Superior temporal gyrus (tissue), 1 donor: ENCODE measurements at regions not wholly inside any gene's neighbourhood (a gene's known extent, or its start where the extent isn't known, plus 50 kb on each side); places are given as distances from the start of the nearest gene placed in this dataset.

ENCODE experiments used
- DNase-seq: peaks from one replicate; pipeline ENCODE4 v3.0.0-alpha.2; 2016; ENCODE audit errors: extremely low spot score

DNA sequence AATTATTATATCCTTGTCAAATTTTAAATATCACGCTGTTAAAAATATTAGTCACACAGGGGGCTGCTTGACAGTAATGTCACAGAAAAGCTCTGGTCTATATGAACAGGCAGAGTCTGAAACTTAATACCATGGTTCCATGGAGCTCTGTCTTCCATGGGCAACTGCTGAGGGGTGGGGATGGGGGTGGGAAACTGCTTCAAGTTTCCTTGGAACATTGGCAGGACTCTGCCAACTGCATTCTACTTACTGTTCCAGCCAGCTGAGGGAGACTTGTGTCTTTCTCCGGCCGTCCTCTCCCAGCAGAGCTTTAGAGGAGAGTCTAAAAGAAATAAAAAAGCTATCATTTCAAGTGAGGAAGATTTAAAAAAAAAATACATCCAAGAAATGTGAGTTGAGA lies 348.7 kb downstream of the ZIC1 start:
- DNase-seq: no peak

DNA sequence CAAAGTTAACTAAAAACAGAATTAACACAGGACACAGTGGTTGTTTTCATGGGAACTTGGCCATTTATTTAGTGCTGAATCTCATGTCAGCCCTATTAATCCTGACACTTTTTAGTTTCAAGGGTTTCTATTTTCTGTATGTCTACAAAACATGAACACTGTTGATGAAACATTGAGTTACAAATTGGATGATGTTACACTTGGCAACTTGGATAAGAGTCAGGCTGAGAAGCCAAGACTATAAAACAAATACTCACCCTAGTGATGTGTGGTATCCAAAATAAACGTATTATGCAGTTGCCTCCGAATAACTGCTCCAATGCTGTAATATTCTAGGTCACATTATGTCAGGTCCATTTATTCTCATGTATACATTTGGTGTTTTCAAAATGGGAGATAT lies 349.6 kb downstream of the ZIC1 start:
- DNase-seq: no peak

DNA sequence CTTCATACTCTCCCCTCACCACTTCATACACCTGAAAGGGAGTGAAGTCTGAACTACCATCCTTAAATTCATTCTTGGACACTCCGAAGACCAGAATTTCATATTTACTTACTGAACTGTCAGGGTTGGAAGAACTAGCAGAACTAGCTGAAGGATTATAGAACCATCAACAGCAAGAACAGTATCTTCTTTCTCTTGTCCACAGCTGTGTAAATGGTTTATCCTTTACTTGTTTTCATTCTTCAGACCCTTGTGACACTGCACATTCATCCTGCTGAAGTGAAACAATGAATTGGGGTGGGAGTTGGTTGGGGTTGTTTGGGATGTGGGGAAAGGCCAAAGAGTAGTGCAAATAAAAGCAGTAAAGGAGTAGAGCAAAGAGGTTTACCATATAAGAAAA lies 350.9 kb downstream of the ZIC1 start:
- DNase-seq: no peak

DNA sequence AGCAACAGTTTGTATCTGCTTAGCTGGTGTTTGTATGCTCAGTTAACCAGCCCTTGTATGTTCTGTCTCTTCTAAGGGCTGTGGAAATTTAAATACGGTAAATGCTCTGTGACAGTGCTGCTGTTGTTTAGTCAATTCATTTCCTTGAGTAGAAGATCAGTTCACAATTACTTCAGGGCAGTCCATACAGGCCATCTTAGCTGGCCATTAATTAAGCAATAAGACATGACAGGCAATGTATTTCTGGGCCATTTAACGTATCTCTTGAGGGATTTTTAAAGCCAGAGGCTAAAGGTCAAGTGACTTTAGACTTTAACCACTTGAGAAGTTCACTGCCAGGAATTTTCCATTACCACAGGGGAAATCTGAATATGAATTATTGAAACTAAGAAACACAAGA lies 351.8 kb downstream of the ZIC1 start:
- no peak for DNase-seq

DNA sequence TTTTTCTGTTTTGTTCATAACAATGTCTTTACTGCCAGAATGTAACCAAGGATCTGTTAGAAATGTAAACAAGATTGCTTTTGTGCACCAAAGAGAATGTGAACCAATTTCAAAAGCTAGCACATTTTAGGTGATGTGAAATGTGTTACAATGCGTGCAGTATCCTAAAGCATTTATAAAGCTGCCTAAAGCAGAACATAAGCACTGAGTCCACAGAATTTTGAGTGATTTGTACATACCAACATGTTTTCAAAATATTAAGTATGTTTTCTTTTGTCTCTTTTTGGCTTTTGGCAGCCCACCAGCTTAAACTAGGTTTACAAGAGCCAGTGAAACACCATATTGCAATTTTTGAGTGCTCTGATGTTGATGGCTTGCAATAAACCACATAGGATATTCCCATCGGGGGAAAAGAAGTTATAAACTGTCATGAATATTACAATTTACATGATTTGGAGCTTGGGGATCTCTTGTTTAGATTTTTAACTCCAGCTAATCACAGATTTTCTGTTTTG lies 364.0 kb downstream of the ZIC1 start:
- DNase-seq: no peak

DNA sequence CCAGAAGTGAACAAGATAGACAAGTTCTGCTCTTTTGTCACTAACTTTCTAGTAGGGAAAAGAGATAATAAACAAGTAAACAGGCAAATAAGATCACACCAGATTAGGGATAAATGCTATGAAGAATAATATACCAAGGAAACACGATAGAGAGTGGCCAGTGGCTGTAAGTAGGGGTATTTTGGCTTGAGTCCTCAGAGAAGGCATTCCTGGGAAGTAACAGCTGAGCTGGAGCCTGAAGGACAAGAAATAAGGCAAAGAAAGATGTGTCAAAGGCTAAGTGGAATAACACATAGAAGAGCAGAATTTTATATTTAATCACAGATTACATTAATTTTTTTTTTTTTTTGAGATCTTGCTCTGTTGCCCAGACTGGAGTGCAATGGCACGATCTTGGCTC lies 366.2 kb downstream of the ZIC1 start:
- no peak for DNase-seq

DNA sequence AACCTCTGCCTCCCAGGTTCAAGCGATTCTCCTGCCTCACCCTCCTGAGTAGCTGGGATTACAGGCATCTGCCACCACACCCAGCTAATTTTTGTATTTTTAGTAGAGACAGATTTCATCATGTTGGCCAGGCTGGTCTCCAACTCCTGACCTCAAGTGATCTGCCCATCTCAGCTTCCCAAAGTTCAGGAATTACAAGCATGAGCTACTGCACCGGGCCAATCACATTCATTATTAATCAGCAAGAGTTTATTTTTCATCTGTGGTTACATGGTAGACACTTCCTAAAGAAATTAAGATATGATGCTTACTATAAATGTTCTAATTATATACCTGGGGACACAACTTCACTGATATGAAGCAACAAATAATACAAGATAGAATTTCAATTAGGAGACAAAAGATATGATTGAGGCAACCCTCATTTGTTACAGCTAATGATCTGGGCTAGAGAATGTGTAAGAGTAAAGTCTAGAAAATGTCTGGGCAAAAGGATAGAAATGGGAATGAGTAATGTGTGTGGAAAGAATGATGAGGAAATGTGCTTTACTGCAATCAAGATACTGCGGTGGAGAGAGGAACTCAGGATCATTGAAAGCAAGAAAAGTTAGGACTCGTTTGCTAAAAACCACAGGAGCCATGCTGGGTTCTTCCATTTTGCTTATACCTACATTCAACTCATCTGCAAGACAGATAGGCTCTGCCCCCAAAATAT lies 366.8 kb downstream of the ZIC1 start:
- DNase-seq: no peak

DNA sequence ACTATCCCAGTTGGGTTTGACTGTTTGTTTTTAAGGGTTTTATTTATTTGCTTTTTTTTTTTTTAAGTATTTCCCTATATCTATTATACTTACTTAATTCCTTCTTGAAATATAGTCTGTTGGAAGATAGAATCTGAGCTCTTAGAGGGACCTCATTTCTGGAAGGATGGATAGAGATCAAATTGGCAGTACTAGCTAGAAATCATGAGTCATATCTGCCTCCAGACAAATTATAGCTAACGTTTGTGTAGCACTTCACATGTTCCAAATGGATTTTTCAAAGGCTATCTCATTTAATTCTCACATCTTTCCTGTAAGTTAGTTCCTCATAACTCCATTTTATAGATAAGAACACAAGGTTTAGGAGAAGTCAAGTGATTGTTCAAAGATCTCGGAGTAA lies 384.7 kb downstream of the ZIC1 start:
- DNase-seq: no peak

DNA sequence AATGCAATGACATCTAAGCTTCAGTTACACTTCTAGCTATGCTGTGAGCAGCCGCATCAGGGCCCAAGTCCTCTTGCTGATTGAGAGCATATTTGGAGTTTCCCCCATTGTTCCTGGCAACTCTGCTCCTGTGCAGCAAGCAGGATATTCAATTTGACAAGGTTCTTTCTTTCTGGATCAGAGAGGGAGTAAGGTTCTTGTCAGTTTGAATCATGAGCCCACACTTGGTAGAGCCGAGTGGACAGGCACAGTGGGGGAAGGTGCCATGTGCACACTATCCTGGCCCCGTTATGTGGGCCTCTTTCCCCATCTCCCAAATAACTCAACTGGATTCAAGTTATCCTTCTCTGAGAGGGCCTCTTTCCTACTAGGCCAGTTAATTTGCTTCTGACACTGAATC lies 385.4 kb downstream of the ZIC1 start:
- DNase-seq: no peak

DNA sequence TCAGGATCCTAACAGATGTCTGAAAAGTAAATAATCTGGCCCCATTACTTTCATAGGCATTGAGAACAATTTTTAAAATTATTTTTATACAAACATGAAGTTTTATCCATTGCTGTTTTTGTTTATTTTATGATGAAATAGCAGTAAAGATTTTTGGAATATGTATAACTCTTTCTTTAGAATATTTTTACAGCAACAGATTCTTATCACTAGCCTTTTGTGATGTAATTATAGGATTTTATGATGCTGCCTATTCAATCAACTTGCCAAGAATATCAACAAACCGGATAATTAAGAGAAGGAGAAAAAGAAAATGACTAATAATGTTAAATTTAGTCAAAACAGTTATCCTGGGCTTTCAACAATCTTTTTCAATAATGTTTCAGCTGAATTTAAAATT lies 386.3 kb downstream of the ZIC1 start:
- DNase-seq: no peak

DNA sequence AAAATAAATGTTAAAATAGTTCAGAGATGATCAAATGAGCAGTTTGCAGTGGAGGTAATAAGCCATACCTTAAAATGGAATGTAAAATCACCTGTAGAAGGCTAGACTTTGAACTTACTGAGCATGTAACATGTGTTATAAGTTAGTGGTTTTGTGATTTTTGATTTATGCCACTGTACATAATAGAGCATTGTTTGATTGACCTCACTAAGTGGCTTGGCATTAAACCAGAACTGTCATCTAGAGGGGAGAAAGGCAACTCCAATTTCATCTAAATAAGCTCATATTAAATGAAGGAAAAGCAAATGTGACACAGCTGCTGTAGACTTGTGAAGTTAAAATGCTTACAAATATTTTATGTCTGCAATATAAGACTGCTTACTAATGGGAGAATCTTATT lies 387.9 kb downstream of the ZIC1 start:
- DNase-seq: no peak

DNA sequence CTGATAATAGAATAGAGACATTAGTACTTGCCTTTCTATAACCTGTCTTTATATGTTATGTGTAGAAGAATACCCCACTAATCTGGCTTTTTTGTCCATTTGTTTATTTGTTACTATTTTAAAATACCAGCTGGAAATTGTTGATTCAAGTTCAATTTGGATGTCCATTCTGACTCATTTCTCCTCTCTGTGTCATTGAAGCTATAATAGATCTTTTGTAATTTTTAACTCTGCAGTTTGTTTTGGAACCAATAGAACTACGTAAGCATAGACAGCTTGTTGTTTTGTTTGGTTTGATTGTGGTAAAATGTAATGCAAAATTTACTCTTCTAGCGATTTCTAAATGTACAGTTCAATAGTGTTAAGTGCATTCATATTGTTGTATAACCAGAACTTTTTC lies 390.4 kb downstream of the ZIC1 start:
- peak; percentile 37 for DNase-seq

DNA sequence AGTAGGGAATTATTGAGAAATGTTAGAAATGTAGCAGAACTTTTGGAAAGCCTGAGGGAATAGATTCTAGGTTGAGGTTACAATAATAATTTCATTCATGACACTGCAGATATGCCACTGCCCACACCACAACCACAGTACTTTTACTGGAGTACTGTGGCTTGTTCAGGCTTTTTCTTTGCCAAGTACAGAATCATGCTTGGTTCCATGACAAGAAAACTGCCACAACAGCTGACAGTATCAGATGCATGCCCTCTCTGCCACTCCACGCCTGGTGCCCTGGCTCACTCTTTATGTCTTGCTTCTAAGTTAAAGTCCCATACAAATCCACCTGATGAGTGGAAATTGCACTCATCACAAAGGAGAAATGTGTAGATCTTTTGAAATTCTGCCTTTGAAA lies 398.6 kb downstream of the ZIC1 start:
- DNase-seq: no peak

DNA sequence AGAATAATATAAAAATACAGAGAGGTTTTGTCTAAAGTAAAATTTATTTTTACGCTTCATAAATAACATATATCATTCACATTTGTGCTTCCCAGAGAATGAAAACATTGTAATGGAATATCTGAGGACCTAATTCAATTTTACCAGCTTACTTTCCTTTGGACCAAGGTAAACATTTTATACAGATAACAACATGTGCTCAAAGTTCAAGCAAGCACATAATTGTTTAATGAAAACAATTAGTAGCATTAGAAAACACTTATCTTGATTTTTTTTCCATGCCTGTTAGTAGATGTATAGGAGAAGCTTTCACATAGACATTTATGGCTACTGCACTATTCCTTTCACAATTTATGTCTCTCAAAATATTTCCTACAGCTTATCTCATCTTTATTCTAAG lies 400.0 kb downstream of the ZIC1 start:
- no peak for DNase-seq

DNA sequence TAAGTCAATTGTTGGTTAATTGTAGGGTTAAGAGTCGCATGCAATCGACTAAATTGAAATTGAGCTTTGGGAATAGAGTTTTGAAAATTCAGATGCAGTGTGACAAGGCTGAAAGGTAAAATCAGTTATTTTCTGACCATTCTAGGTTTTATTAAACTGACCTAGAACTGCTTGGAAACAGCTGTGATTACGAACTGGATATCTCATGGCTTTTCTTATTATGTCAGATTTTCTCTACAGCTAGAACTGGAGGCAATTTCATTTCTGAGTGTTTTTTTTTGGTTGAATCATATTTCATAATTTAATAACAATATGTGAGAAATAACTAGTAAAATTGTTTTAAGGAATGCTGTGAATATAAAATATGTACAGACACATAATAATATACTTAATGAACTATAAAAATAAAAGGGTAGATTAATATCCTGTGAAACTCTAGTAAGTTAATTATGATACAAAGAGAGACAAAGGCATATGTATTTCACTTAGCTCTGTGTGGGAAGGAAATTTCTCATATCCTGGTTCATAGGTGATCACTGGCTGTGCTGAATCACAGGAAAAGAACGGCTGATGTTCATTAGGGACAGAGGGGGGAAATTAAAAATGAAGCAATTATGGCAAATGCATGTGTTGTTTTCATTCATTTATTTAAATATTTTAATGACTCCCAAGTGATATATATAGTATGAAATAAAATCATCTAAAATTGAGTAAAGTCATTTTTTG lies 403.2 kb downstream of the ZIC1 start:
- DNase-seq: no peak

DNA sequence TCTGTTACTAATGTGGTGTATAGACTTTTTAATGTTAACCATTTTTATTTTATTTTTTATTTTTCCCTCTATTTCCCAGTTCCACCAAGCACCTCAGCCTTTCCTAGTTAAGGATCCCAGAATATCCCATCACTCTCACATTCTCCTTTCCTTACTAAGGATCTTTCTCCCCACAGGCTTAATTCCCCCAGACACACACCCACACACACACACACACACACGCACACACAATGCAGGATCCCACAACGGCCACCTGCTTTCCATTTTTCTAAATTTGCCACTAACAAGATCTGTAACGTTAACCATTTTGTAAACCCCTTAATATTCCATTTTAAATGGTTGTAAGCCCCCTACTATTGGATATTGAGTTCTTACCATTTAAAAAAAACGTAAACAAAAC lies 404.1 kb downstream of the ZIC1 start:
- no peak for DNase-seq

DNA sequence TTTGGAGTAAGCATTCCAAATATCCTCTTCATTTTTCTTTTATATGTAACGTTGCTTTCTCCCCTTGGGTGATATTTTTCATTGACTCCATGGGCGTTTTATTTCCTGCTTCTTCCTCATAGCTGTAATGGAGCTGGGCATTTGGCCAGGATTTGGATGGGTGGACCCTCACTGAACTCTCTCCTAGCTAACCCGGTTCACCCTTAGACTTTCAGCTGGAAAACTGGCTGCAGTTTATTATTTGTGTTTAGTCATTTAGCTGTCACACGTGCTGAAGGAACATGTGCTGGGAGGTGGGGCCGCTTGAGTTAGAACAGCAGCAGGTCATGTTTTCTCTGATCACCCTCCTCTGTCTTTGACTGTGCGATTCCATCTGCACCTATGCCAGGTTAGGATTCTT lies 407.6 kb downstream of the ZIC1 start:
- DNase-seq: no peak

DNA sequence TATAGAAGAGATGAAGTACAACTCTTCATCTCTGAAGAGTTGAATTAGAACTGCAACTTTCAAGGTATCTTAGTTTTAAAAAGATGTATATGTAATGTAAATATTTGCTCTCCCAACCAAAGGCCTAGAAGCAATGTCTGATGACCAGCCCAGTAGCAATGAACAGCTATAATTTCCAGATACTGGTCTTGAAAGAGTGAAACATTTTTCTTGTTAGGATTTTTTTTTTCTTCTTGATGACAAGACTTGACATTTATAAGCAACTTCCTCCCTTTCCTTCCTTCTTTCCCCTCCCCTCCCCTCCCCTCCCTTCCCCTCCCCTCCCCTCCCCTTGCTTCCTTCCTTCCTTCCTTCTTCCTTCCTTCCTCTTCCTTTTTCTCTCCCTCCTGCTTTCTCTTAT lies 423.4 kb downstream of the ZIC1 start:
- DNase-seq: no peak

DNA sequence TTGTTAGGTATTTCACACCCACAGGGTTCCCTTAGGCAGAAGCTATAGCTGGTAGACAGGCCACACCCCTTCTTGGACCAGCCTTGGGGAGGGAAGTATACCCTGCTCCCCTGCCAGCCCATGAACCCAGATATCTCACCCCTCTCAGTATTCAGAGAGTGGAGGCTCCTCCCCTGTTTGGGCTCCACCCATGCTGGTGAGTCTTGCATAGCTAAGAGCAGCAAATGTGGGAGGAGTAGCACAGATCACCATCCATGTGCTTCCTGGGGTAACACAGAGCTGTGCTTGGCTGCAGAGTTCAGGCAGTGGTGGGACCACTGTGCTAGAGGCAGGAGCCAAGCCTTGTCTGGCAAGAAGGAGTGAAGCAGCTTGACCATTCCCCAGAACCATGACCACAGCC lies 427.2 kb downstream of the ZIC1 start:
- DNase-seq: no peak

DNA sequence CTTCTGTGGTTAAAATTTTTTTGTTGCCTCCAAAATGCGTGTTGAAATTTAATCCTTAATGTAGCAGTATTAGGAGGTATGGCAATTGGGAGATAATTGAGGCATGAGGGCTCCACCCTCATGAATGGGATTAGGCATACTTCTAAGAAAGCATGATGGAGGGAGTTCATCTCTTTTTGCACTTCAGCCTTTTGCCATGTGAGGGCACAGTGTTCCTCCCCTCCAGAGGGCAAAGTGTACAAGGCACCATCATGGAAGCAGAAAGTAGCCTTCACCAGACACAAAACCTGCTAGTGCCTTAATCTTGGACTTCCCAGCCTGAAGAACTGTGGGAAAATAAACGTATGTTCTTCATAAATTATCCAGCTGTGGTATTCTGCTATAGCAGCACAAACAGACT lies 429.5 kb downstream of the ZIC1 start:
- no peak for DNase-seq

DNA sequence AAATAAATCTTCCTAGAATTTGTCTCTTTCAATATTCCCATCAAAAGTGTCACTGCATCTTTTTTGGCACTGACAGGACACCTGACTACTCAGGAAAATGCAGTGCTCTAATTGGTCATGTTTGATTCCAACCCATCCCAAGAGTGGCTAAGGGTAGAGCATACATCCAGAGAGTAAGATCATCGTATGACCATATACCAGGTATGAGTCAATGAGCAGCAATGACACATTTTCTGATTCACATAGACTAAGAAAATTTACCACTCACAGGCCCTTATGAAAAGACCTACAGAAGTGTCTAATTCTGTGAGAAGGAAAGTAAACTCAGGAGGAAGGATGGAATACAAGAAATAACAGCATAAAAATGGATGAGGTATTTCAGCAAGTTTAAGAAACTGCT lies 434.2 kb downstream of the ZIC1 start:
- no peak for DNase-seq

DNA sequence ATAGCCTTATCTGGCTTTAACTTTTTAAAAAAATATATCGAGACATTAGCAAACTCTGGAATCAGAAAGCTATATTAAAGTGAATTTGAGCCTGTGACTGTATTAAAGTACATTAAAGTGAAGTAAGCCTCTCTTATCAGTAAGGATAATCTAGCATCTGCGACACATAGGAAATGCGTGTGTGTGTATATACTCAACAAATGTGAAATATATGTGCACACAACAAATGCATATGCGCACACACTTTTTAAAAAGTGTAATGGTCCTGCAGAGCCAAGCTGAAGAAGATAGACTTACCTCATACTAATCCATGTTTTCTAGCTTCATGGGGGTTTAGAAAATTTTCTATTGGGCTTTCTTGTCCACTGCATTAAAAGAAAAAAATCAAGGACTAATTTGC lies 437.1 kb downstream of the ZIC1 start:
- no peak for DNase-seq

DNA sequence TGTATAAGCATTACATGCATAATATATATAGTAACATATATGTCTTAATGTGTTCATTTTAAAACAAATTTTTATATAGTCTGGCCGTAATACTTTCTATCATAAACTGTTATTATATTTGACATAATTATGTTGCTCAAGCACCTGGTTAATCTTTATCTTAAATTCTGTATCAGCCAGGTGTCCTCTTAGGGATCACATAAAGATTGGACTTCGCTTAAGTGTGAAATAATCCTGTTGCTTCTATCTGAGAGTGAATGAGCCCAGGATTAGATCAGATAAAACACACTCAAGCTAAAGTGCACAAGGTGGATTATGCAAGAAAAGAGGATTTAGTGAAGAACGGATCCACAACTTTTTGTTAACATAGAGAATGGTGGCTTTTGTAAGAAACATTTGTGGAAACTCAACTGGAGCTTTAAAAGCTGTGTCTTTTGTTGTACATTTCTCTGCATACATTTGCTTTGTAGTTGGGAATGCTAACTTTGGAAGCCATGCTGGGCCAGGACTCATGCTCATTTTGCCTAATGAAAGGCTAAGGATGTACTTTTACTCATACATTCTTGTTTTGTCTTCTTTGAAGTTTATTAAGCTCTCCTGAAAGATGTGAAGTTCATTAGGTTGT lies 437.8 kb downstream of the ZIC1 start:
- DNase-seq: no peak
